ENCODE measurements at regions not wholly inside any gene's neighbourhood (a gene's known extent, or its start where the extent isn't known, plus 50 kb on each side); places are given as distances from the start of the nearest gene placed in this dataset.
A peak's percentile ranks its signal among the peaks of the same experiment; 100 is the strongest.

- ChIA-PET CTCF (interaction anchor here (0.7 to 5.3 kb wide), 5 partner anchors 10 to 561 kb away, joined by 3 to 25 read pairs (median 7); no protein-coding TSS in a partner anchor), POLR2A (no interaction called here)
- Histone ChIP-seq H3K4me2 (ENCODE audit: insufficient read depth, low read length) (no peak overlapping the region), H3K79me2 (ENCODE audit: control insufficient read depth, insufficient read depth, low read length) (no peaks in the 10 kb centered on the region), H3K27ac (ENCODE audit: insufficient read depth, low read depth, low read length) (no peak overlapping the region), H4K20me1 (replicated peaks; ENCODE audit: control insufficient read depth, extremely low read depth, insufficient read depth, low read length) (no peaks in the 10 kb centered on the region), H3K4me3 (replicated peaks in 1 of 3; ENCODE audit: insufficient read depth in 1 of 3, low read depth in 1 of 3, low read length in 3 of 3) (no peak overlapping the region), H3K9ac (replicated peaks; ENCODE audit: extremely low read depth, insufficient read depth, low read length) (no peak overlapping the region), H3K9me1 (replicated peaks; ENCODE audit: control insufficient read depth, extremely low read depth, insufficient read depth, low read length) (no peaks in the 10 kb centered on the region), H3K27me3 (ENCODE audit: control insufficient read depth in 2 of 2, insufficient read depth in 2 of 2, low read length in 2 of 2) (no peaks in the 10 kb centered on the region), H3K36me3 (ENCODE audit: control insufficient read depth in 2 of 2, extremely low read depth in 1 of 2, insufficient read depth in 2 of 2, low read length in 2 of 2) (no peaks in the 10 kb centered on the region), H2AFZ (ENCODE audit: low read depth, low read length) (peak overlapping the region; percentile 44), H3K9me3 (replicated peaks; ENCODE audit: control insufficient read depth, insufficient read depth, low read length) (no peaks in the 10 kb centered on the region), H3K4me1 (ENCODE audit: control insufficient read depth, extremely low read depth, insufficient read depth, low read length) (peaks cover 19% of the 10 kb centered on the region)
- dilution Hi-C loops (cut with MboI; ENCODE audit: extremely low pct_ligation_motif_present, low sequenced_read_pairs), result no loop called here
- BruUV-seq (replicated peaks), result no TSS peak
- FAIRE-seq, result no peak
- intact Hi-C loops (cut with micrococcal nuclease), result no loop called here
- DNase-seq (ENCODE audit: low read depth, low spot score), result no peak
- TF ChIP-seq MAX (IDR thresholded peaks at IDR 0.05; ENCODE audit: insufficient read depth, insufficient read length), result no peak
- no peak for TF ChIP-seq POLR2AphosphoS5 (IDR thresholded peaks at IDR 0.05; ENCODE audit: insufficient read depth, low read depth, low read length)
- TF ChIP-seq MYC (IDR thresholded peaks at IDR 0.05; ENCODE audit: low read depth, low read length), result no peak
- no peak for TF ChIP-seq POLR2A (IDR thresholded peaks at IDR 0.05; ENCODE audit: low read depth, low read length)
- no peak for TF ChIP-seq JUN (IDR thresholded peaks at IDR 0.05; ENCODE audit: borderline replicate concordance, insufficient read depth, insufficient read length, low read depth)
- no peak for TF ChIP-seq EZH2 (IDR thresholded peaks at IDR 0.05; ENCODE audit: borderline replicate concordance, low read depth, low read length, severe bottlenecking)
Observed at GRCh38 chr5:17113174-17113958, 104.1 kb upstream of the BASP1 start.

GRCh38 chr5:17114233-17114632, 103.2 kb upstream of the BASP1 start:
- no peaks in the 10 kb centered on the region for H4K20me1 ChIP-seq (replicated peaks; ENCODE audit: control insufficient read depth, extremely low read depth, insufficient read depth, low read length)
- POLR2A ChIA-PET, result no interaction called here
- no peak for TF ChIP-seq MAX (IDR thresholded peaks at IDR 0.05; ENCODE audit: insufficient read depth, insufficient read length)
- TF ChIP-seq POLR2AphosphoS5 (IDR thresholded peaks at IDR 0.05; ENCODE audit: insufficient read depth, low read depth, low read length), result no peak
- TF ChIP-seq CTCF (IDR thresholded peaks at IDR 0.05; ENCODE audit: extremely low read depth in 1 of 2, insufficient read depth in 1 of 2, low read depth in 1 of 2, low read length in 2 of 2), result no peak
- TF ChIP-seq JUN (IDR thresholded peaks at IDR 0.05; ENCODE audit: borderline replicate concordance, insufficient read depth, insufficient read length, low read depth), result no peak
- TF ChIP-seq MYC (IDR thresholded peaks at IDR 0.05; ENCODE audit: low read depth, low read length), result no peak
- TF ChIP-seq POLR2A (IDR thresholded peaks at IDR 0.05; ENCODE audit: low read depth, low read length), result no peak
- TF ChIP-seq GATA2 (IDR thresholded peaks at IDR 0.05; ENCODE audit: insufficient read depth, insufficient read length, low read depth, low read length), result no peak
- TF ChIP-seq EZH2 (IDR thresholded peaks at IDR 0.05; ENCODE audit: borderline replicate concordance, low read depth, low read length, severe bottlenecking), result no peak
- no peak for TF ChIP-seq FOS (IDR thresholded peaks at IDR 0.05; ENCODE audit: borderline replicate concordance, insufficient read depth, low read length)
- peak overlapping the region; percentile 13 for H3K4me2 ChIP-seq (ENCODE audit: insufficient read depth, low read length)
- peak; percentile 45 for DNase-seq (ENCODE audit: low read depth, low spot score)
- no peaks in the 10 kb centered on the region for H3K79me2 ChIP-seq (ENCODE audit: control insufficient read depth, insufficient read depth, low read length)
- no peak overlapping the region for H3K4me3 ChIP-seq (replicated peaks in 1 of 3; ENCODE audit: insufficient read depth in 1 of 3, low read depth in 1 of 3, low read length in 3 of 3)
- H3K27ac ChIP-seq (ENCODE audit: insufficient read depth, low read depth, low read length), result no peak overlapping the region
- H3K27me3 ChIP-seq (ENCODE audit: control insufficient read depth in 2 of 2, insufficient read depth in 2 of 2, low read length in 2 of 2), result no peaks in the 10 kb centered on the region
- BruUV-seq (replicated peaks), result no TSS peak
- peak overlapping the region; percentile 44 for H2AFZ ChIP-seq (ENCODE audit: low read depth, low read length)
- H3K36me3 ChIP-seq (ENCODE audit: control insufficient read depth in 2 of 2, extremely low read depth in 1 of 2, insufficient read depth in 2 of 2, low read length in 2 of 2), result no peaks in the 10 kb centered on the region
- H3K4me1 ChIP-seq (ENCODE audit: control insufficient read depth, extremely low read depth, insufficient read depth, low read length), result peaks cover 24% of the 10 kb centered on the region
- H3K9me3 ChIP-seq (replicated peaks; ENCODE audit: control insufficient read depth, insufficient read depth, low read length), result no peaks in the 10 kb centered on the region
- CTCF ChIA-PET, result interaction anchor here (1.1 to 2.8 kb wide), 3 partner anchors 11 to 18 kb away, joined by 3 to 17 read pairs (median 7); no protein-coding TSS in a partner anchor
- no peak overlapping the region for H3K9ac ChIP-seq (replicated peaks; ENCODE audit: extremely low read depth, insufficient read depth, low read length)
- no peaks in the 10 kb centered on the region for H3K9me1 ChIP-seq (replicated peaks; ENCODE audit: control insufficient read depth, extremely low read depth, insufficient read depth, low read length)
- no peak for FAIRE-seq
- intact Hi-C loops (cut with micrococcal nuclease), result no loop called here
- dilution Hi-C loops (cut with MboI; ENCODE audit: extremely low pct_ligation_motif_present, low sequenced_read_pairs), result no loop called here

Measured in endothelial cell of umbilical vein (primary cell).